Renal cortical epithelial cell (primary cell): ENCODE measurements at regions not wholly inside any gene's neighbourhood (a gene's known extent, or its start where the extent isn't known, plus 50 kb on each side); places are given as distances from the start of the nearest gene placed in this dataset.

Source experiments
- DNase-seq: peaks from one replicate; pipeline ENCODE4 v3.0.0-alpha.2; 2011; ENCODE audit warnings: low read depth

DNA sequence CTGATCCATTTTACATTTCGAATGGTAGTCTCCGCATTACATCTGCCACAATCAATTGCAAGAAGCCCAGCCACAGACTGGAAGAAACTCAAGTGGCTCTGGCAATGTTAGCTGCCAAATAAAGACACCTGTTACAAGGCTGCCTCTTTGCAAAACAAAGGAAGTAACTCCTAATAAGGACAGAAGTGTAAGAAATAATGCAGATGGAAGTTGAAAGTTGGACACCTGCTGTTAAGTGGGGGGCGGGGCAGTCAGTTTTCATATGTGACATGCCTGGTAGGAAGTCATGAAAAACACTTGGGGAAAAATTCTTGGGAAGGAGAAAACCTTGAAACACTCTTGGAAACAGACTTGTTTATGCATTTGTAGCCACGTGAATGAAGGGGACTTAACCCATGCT lies 54.1 kb upstream of the ATP2C1 start:
- no peak for DNase-seq

DNA sequence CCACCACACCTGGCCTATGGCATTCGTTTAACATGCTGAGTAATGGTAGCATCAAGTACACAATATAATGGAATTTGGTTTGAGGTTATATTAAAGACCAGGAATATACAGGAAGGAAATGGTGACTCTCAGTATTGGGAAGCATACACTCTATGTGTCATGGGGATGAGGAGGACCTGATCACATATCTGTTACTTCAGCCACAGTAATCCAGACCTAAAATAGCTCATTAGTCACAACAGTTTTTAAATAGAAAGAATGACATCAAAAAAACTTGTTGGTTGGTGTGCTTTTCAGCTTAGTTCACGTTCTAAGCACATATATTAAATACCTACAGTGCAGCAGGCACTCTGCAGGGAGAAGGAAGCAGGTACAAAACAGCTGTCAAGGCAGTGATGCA lies 52.5 kb upstream of the ATP2C1 start:
- DNase-seq: no peak

DNA sequence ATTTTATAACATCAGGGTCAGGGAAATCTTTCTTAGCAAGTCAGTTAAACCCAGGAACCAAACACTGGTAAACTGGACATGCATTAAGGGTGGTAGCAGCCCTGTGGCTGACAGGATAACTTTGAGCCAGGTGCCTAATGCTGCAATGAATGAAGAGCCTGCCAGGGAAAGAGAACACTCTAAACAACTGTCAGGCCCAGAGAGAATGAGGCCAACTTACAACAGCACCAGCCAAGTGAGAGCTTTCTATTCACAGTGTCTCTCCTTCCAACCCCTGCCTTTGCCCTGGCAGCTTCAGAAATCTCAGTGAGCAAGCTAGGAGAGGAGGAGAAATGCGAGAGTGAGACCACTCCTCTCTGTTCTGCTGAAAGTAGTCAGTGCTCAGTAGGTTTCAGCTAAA lies 50.4 kb upstream of the ATP2C1 start:
- no peak for DNase-seq
